ENCODE measurements at regions not wholly inside any gene's neighbourhood (a gene's known extent, or its start where the extent isn't known, plus 50 kb on each side); places are given as distances from the start of the nearest gene placed in this dataset.

GRCh38 chr1:30061292-30062220, 661.8 kb downstream of the MATN1 start:
- ATAC-seq = no peak
- intact Hi-C loops (cut with DNase I) = no loop called here
- DNase-seq (ENCODE audit: missing footprints) = no peak

GRCh38 chr1:30060738-30061137, 662.6 kb downstream of the MATN1 start:
- intact Hi-C loops (cut with DNase I) = no loop called here
- DNase-seq (ENCODE audit: missing footprints) (no peak), ATAC-seq (no peak)

- ATAC-seq (no peak), DNase-seq (ENCODE audit: missing footprints) (no peak)
- intact Hi-C loops (cut with DNase I) = no loop called here
These were observed 664.4 kb downstream of the MATN1 start for GRCh38 chr1:30058970-30059369.

- intact Hi-C loops (cut with DNase I) = no loop called here
- no peak for ATAC-seq
- no peak for DNase-seq (ENCODE audit: missing footprints)
These were observed 669.3 kb downstream of the MATN1 start for GRCh38 chr1:30054126-30054525.

- intact Hi-C loops (cut with DNase I) = no loop called here
- no peak for ATAC-seq
These were observed 671.2 kb downstream of the MATN1 start for GRCh38 chr1:30052178-30052577.

GRCh38 chr1:30051777-30052176, 671.6 kb downstream of the MATN1 start:
- ATAC-seq (no peak), DNase-seq (ENCODE audit: missing footprints) (no peak)
- intact Hi-C loops (cut with DNase I) = no loop called here

More at GRCh38 chr1:30052178-30052577, 671.2 kb downstream of the MATN1 start:
- no peak for DNase-seq (ENCODE audit: missing footprints)

GRCh38 chr1:30049748-30050296, 673.6 kb downstream of the MATN1 start:
- intact Hi-C loops (cut with DNase I) = no loop called here
- DNase-seq (ENCODE audit: missing footprints) = no peak
- no peak for ATAC-seq

GRCh38 chr1:30048905-30049304, 674.5 kb downstream of the MATN1 start:
- ATAC-seq = no peak
- DNase-seq (ENCODE audit: missing footprints) = no peak
- intact Hi-C loops (cut with DNase I) = no loop called here

- ATAC-seq (no peak), DNase-seq (ENCODE audit: missing footprints) (no peak)
- intact Hi-C loops (cut with DNase I) = no loop called here
These were observed 675.8 kb downstream of the MATN1 start for GRCh38 chr1:30047576-30047975.

GRCh38 chr1:30046751-30047150, 676.6 kb downstream of the MATN1 start:
- ATAC-seq (no peak), DNase-seq (ENCODE audit: missing footprints) (no peak)
- intact Hi-C loops (cut with DNase I) = no loop called here

GRCh38 chr1:30045304-30046090, 677.9 kb downstream of the MATN1 start:
- intact Hi-C loops (cut with DNase I) = no loop called here
- ATAC-seq (no peak), DNase-seq (ENCODE audit: missing footprints) (no peak)

GRCh38 chr1:30044656-30045144, 678.7 kb downstream of the MATN1 start:
- intact Hi-C loops (cut with DNase I) = no loop called here
- ATAC-seq (no peak), DNase-seq (ENCODE audit: missing footprints) (no peak)

- no peak for DNase-seq (ENCODE audit: missing footprints)
- ATAC-seq = no peak
- intact Hi-C loops (cut with DNase I) = no loop called here
These were observed 679.5 kb downstream of the MATN1 start for GRCh38 chr1:30043731-30044408.

GRCh38 chr1:30043256-30043655, 680.1 kb downstream of the MATN1 start:
- intact Hi-C loops (cut with DNase I) = no loop called here
- ATAC-seq (no peak), DNase-seq (ENCODE audit: missing footprints) (no peak)

GRCh38 chr1:30042438-30043147, 680.8 kb downstream of the MATN1 start:
- intact Hi-C loops (cut with DNase I) = no loop called here
- ATAC-seq (no peak), DNase-seq (ENCODE audit: missing footprints) (no peak)

GRCh38 chr1:30041741-30042437, 681.5 kb downstream of the MATN1 start:
- intact Hi-C loops (cut with DNase I) = no loop called here
- DNase-seq (ENCODE audit: missing footprints) = no peak
- no peak for ATAC-seq

GRCh38 chr1:30040081-30041019, 683.0 kb downstream of the MATN1 start:
- intact Hi-C loops (cut with DNase I) = no loop called here
- ATAC-seq (no peak), DNase-seq (ENCODE audit: missing footprints) (no peak)
